ENCODE measurements at regions not wholly inside any gene's neighbourhood (a gene's known extent, or its start where the extent isn't known, plus 50 kb on each side); places are given as distances from the start of the nearest gene placed in this dataset.

DNA sequence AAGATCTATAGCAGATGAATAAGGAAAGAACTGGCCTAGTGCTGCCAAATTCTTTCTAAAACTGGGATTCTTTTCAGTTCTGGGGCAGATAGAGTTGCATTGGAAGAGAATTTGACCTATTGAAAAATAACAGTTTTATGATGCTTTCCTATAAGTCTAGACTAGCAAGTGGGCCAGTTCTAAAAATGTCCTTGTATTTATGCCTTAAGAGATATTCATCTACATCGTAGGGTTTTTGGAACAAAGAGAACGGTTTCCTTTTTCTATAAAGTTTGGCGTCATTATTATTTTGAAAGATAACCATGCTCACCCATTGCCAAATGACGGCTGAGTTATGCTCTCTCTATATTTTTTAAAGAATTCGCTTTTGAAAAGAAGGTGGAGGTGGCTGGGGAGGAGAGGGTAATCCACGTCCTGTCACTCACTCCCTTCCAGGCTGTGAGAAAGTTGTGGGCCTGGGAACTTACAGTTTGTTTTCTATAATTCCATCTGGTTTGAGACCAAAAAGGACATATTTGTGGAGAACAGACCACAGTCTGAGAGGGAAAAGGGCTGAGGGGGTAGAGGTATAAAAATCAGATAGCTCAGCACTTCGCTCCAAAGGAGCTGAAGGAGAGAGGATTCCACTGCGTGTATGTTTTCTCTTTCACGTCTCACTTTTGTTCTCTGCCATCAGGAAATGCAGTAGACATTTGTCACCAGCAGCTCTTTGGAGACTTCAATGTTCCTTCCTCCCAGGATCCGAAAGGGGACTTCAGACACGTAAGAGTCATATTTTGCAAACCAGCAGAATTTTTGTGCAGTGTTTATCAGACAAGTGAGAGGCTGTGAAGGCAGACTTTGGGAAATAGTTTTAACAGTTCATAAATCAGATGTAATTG, 281.9 kb upstream of the FN1 start:
- no peak for DNase-seq (ENCODE audit: low spot score)
- Mint-ChIP-seq H3K36me3 (no peaks in the 10 kb centered on the region), H3K4me1 (no peaks in the 10 kb centered on the region), H3K4me3 (no peak overlapping the region), H3K27me3 (ENCODE audit: low read depth) (no peaks in the 10 kb centered on the region; the same call in 1 of the 2 replicates), H3K9me3 (peaks cover 4% of the 10 kb centered on the region), H3K27ac (no peak overlapping the region)
- POLR2A ChIA-PET, result no interaction called here
- CTCF ChIA-PET, result no interaction called here
- no peak for ATAC-seq
- TF ChIP-seq FOXJ3 (CRISPR knock-in tag; IDR thresholded peaks at IDR 0.05; ENCODE audit: borderline replicate concordance), result no peak
- TF ChIP-seq GRHL2 (CRISPR knock-in tag; IDR thresholded peaks at IDR 0.05; ENCODE audit: insufficient replicate concordance, severe bottlenecking), result no peak
- TF ChIP-seq, protein P1, sequence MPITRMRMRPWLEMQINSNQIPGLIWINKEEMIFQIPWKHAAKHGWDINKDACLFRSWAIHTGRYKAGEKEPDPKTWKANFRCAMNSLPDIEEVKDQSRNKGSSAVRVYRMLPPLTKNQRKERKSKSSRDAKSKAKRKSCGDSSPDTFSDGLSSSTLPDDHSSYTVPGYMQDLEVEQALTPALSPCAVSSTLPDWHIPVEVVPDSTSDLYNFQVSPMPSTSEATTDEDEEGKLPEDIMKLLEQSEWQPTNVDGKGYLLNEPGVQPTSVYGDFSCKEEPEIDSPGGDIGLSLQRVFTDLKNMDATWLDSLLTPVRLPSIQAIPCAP (CRISPR knock-in tag; IDR thresholded peaks at IDR 0.05), result no peak
- no peak for TF ChIP-seq CBFB (CRISPR knock-in tag; IDR thresholded peaks at IDR 0.05; ENCODE audit: low read depth)
- TF ChIP-seq, protein P2, sequence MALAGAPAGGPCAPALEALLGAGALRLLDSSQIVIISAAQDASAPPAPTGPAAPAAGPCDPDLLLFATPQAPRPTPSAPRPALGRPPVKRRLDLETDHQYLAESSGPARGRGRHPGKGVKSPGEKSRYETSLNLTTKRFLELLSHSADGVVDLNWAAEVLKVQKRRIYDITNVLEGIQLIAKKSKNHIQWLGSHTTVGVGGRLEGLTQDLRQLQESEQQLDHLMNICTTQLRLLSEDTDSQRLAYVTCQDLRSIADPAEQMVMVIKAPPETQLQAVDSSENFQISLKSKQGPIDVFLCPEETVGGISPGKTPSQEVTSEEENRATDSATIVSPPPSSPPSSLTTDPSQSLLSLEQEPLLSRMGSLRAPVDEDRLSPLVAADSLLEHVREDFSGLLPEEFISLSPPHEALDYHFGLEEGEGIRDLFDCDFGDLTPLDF (CRISPR knock-in tag; IDR thresholded peaks at IDR 0.05), result no peak
- TF ChIP-seq ELF4 (CRISPR knock-in tag; IDR thresholded peaks at IDR 0.05; ENCODE audit: low read depth), result no peak

DNA sequence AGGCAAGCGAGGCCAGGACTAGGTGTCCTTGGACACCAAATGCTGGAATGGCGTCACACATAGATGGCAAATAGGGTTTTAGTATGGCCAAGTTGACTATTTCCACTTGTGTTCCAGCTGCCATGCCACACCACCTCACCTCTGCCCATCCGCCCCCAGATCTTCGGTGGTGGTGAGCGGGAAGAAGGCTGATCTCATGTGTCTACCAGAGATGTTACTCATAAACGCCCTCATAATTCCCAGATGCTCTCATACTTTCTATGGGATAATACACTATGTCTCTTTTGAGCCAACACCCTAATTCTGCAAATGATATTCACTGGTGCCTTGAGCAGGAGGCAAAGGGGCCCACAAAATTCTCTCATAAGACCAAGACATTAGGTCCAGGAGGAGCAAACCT, 281.1 kb upstream of the FN1 start:
- Mint-ChIP-seq H3K4me3 (no peak overlapping the region), H3K36me3 (no peaks in the 10 kb centered on the region), H3K9me3 (peaks cover 4% of the 10 kb centered on the region), H3K27ac (no peak overlapping the region), H3K4me1 (no peaks in the 10 kb centered on the region), H3K27me3 (ENCODE audit: low read depth) (no peaks in the 10 kb centered on the region; the same call in 1 of the 2 replicates)
- TF ChIP-seq NFATC4 (CRISPR knock-in tag; IDR thresholded peaks at IDR 0.05) (no peak), ZNF219 (CRISPR knock-in tag; IDR thresholded peaks at IDR 0.05; ENCODE audit: borderline replicate concordance) (no peak), CREM (CRISPR knock-in tag; IDR thresholded peaks at IDR 0.05) (no peak), TCF7 (CRISPR knock-in tag; IDR thresholded peaks at IDR 0.05; ENCODE audit: low read depth) (no peak), ZNF317 (CRISPR knock-in tag; IDR thresholded peaks at IDR 0.05; ENCODE audit: borderline replicate concordance, low read depth) (no peak), KAT7 (CRISPR knock-in tag; IDR thresholded peaks at IDR 0.05; ENCODE audit: borderline replicate concordance) (no peak), JUN (CRISPR knock-in tag; IDR thresholded peaks at IDR 0.05) (no peak), SP1 (CRISPR knock-in tag; conservative IDR thresholded peaks at IDR 0.05) (no peak)
- TF ChIP-seq, protein P2 (CRISPR knock-in tag; IDR thresholded peaks at IDR 0.05), result no peak
- TF ChIP-seq, protein P3, sequence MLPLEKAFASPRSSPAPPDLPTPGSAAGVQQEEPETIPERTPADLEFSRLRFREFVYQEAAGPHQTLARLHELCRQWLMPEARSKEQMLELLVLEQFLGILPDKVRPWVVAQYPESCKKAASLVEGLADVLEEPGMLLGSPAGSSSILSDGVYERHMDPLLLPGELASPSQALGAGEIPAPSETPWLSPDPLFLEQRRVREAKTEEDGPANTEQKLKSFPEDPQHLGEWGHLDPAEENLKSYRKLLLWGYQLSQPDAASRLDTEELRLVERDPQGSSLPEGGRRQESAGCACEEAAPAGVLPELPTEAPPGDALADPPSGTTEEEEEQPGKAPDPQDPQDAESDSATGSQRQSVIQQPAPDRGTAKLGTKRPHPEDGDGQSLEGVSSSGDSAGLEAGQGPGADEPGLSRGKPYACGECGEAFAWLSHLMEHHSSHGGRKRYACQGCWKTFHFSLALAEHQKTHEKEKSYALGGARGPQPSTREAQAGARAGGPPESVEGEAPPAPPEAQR (CRISPR knock-in tag; IDR thresholded peaks at IDR 0.05), result no peak
- TF ChIP-seq, protein P4, sequence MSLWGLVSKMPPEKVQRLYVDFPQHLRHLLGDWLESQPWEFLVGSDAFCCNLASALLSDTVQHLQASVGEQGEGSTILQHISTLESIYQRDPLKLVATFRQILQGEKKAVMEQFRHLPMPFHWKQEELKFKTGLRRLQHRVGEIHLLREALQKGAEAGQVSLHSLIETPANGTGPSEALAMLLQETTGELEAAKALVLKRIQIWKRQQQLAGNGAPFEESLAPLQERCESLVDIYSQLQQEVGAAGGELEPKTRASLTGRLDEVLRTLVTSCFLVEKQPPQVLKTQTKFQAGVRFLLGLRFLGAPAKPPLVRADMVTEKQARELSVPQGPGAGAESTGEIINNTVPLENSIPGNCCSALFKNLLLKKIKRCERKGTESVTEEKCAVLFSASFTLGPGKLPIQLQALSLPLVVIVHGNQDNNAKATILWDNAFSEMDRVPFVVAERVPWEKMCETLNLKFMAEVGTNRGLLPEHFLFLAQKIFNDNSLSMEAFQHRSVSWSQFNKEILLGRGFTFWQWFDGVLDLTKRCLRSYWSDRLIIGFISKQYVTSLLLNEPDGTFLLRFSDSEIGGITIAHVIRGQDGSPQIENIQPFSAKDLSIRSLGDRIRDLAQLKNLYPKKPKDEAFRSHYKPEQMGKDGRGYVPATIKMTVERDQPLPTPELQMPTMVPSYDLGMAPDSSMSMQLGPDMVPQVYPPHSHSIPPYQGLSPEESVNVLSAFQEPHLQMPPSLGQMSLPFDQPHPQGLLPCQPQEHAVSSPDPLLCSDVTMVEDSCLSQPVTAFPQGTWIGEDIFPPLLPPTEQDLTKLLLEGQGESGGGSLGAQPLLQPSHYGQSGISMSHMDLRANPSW (CRISPR knock-in tag; conservative IDR thresholded peaks at IDR 0.05; ENCODE audit: low read depth), result no peak
- DNase-seq (ENCODE audit: low spot score) (no peak), ATAC-seq (no peak)
- POLR2A ChIA-PET, result no interaction called here
- CTCF ChIA-PET, result no interaction called here
